PC-9 (cell line): ENCODE measurements at regions not wholly inside any gene's neighbourhood (a gene's known extent, or its start where the extent isn't known, plus 50 kb on each side); places are given as distances from the start of the nearest gene placed in this dataset.

Source experiments
- CTCF ChIP-seq: fragments of 200-600 bp; sonication (generic); conservative IDR thresholded peaks from 2 replicates; pipeline ENCODE4 v1.6.1; 2017; ENCODE audit warnings: mixed run types, antibody characterized with exemption, mild to moderate bottlenecking, moderate library complexity
- EZH2 ChIP-seq: fragments of 200-600 bp; sonication (generic); IDR thresholded peaks from 2 replicates; pipeline ENCODE4 v1.8.0; 2017; ENCODE audit warnings: antibody characterized with exemption, low read depth

DNA sequence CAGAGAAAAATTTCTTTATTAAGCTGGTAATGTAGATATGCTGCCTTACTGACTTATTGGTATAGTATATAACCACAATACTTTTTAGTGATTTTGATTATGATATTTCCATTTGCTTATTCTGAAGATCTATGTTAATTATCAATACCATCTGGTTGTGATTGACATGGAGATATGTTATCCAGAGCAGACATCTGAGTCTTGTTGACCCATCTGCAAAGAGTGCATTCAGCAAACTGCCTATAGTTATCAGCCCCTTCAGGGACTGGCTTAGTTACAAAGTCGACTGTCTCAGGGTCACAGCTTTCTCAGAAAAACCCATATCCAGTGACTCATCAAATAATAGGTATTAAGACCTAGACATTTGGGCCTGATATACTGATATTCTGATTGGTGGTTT is 475.7 kb downstream of the DSC3 start:
- TF ChIP-seq CTCF (no peak), EZH2 (no peak)
